HT-29 (cell line): ENCODE measurements at regions not wholly inside any gene's neighbourhood (a gene's known extent, or its start where the extent isn't known, plus 50 kb on each side); places are given as distances from the start of the nearest gene placed in this dataset.
"Not testable (repeated sequence)": the region's sequence is repeated elsewhere in the genome, so short reads cannot be mapped to it uniquely, and the experiment has no call there.

Experiments
- DNase-seq: peaks from one replicate; pipeline ENCODE4 v3.0.0-alpha.2; 2015; ENCODE audit warnings: low spot score

DNA sequence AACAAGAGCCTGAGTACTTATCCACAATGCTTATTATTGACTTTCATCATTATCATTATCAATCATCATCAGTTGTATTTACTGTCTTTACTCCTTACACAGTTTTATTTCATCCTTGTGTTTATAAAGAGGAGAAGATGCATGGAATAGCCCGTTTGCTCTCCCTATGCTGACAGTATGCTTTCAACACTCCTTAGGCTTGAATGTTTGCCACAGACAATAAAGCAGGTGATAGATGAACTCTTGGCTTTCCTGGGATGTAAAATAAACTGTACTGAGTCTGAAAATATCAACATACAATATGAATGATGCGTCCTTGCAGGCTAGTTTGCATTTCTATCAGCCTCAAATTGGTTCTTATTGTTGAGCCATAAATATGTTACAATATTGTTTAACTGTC is 891.8 kb upstream of the NCAM2 start:
- DNase-seq, result no peak

GRCh38 chr21:20108016-20108415 is 890.2 kb upstream of the NCAM2 start:
- no peak for DNase-seq

DNA sequence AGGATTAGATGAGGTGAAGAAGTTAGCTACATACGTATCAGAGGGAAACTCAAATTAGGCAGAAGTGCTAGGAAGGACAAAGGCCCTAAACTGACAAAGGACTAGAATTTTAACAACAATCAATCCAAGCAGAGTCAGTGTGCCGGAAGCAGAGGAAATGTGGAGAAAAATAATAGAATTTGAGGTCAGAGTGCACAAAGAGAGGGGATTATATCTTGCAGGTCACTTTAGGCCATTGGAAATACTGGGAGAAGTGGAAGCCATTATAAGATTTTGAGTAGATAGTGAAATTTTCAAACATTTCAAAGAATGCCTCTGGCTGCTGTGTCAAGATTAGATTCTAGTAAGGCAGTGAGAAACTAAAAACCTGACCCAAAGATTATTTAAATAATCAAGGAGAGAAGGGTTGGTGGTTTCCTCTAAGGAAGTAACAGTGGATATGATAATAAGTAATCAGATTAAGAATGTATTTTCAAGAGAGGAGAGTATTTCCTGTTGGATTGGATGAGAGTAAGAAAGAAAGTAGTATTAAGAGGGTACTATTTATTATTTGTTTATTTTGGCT is 889.2 kb upstream of the NCAM2 start:
- DNase-seq, result no peak

- no peak for DNase-seq
Measured at GRCh38 chr21:20110368-20110767, 887.8 kb upstream of the NCAM2 start.

DNA sequence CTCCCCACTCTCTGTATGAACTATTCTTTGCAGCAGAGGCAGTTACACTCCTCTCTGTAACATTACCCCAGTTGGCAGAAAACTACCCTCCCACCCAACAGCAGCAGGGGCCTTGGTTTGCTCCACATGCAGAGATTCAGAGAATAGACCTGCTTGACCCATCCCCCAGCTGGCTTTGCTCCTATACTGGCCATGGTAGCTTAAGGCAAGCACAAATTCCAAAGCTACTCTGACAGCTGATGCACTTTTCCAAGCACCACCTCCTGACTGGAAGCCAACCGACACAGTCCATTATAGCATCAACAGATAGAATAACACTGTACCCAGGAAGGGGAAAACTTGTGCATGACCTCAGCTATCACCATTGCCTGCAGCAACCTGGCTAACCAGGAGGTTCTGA is 846.5 kb upstream of the NCAM2 start:
- no peak for DNase-seq

GRCh38 chr21:20163167-20163566 is 835.0 kb upstream of the NCAM2 start:
- DNase-seq, result no peak

- no peak for DNase-seq
Measured at GRCh38 chr21:20167059-20167458, 831.1 kb upstream of the NCAM2 start.

DNA sequence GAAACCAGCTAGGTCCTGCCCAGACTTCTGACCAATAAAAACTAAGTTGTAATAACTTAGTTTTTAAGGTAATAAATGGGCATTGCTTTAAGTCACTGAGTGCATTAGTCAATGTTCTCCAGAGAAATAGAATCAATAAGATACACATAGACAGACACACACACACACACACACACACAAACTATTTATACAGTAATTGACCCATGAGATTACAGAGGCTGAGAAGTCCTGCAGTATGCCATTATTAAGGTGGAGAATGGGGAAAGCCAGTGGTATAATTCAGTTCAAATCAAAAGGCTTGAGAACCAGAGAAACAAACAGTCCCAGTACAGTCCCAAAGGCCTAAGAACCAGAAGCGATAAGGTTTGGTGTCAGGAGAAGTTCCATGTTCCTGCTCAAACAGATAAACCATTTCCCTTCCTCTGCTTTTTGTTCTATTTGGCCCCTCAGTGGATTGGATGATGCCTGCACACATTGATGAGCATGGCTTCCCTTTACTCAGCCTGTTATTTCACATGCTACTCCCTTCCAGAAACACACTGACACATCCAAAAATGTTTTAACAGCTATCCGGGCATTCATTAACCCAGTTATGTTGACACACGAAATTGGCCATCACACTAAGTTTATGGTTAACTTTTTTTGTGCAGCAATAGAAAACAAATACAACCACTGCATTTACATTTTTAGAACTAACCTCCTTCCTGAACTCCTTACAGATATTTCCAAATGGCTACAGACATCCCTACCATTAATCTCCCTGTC is 828.2 kb upstream of the NCAM2 start:
- DNase-seq, result no peak

- no peak for DNase-seq
Measured at GRCh38 chr21:20186186-20186585, 812.0 kb upstream of the NCAM2 start.

GRCh38 chr21:20187028-20187427 is 811.2 kb upstream of the NCAM2 start:
- DNase-seq, result no peak

DNA sequence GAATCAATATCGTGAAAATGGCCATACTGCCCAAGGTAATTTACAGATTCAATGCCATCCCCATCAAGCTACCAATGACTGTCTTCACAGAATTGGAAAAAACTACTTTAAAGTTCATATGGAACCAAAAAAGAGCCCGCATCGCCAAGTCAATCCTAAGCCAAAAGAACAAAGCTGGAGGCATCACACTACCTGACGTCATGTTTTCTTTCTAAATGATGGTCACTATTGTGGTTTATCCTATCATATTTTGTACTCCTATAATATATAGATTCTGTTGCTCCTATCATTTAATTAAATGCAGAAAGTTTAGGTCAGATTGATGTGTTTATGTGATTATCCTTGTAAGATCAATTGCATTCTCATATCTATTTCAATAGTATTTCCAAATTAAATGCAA is 796.9 kb upstream of the NCAM2 start:
- DNase-seq, result not testable (repeated sequence)

- no peak for DNase-seq
Measured at GRCh38 chr21:20207335-20207734, 790.9 kb upstream of the NCAM2 start.

DNA sequence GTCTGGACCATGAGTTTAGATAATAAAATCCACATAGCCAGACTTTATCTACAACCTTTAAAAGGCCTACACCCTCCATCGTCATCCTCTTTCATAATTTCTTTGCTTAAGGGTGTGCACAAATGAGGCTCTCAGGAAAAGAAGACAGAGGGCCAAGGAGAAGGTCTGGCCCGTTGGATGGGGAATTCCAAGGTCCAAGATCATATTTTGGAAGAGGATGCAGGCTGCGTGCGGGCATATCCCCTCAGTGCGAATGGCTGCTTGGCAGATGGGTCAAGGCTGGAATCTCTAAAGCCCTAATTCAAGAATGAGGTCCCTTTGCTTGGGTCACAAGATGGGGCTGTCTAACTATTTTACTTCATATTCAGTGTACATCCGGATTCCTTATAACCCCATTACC is 782.2 kb upstream of the NCAM2 start:
- DNase-seq, result no peak

GRCh38 chr21:20220586-20220985 is 777.6 kb upstream of the NCAM2 start:
- no peak for DNase-seq

GRCh38 chr21:20221981-20222380 is 776.2 kb upstream of the NCAM2 start:
- not testable (repeated sequence) for DNase-seq

- DNase-seq, result not testable (repeated sequence)
Measured at GRCh38 chr21:20236649-20237048, 761.6 kb upstream of the NCAM2 start.

DNA sequence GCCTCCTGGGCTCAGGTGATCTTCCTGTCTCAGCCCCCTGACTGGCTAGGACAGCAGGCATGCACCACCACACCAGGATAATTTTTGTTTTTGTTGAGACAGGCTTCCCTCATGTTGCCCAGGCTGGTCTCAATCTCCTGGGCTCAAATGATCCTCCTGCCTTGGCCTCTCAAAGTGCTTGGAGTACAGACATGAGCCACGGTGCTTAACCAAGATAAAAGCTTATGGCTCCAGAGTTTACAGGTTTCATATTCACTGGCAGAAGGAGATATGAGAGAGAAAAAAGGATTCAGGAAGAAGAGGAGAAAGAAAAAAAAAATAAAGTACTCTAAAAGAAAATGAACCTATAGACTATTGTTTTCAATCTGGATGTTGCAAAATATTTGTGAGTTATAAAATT is 748.8 kb upstream of the NCAM2 start:
- no peak for DNase-seq

GRCh38 chr21:20250337-20250736 is 747.9 kb upstream of the NCAM2 start:
- no peak for DNase-seq

DNA sequence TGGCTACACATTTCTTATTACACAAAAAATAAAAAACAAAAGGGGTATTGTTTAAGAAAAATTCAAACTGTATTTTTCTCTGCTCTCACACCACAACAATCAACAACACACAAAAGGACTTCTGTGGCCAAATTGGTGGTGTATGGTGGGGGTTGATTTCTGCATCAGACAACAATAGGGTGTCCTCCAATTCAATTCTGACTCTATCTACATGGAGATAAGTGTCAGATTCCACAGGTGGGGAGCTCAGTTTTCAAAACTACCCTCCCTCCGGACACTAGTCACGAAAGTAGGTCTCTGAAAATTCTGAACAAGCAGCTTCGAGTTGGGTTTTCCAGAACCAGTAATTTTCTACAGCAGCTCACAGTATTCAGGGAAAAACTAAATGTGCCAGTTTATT is 744.9 kb upstream of the NCAM2 start:
- DNase-seq, result no peak

DNA sequence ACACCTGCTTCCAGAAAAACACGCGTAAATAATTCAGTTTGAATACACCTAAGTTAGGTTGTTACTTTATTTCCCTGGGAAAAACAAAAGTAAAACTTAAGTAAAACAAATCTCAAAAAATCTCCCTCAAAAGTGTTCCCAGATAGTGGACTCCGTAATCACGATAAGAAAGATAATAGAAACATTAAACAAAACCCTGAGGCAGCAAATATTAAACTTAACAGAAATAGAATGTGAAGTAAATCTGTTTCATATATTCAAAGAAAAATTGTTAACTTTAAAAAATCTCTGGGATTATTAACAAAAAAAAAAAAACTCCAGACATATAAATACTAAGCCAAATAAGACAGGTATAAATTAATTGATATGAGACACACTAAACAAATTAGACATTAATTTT is 743.2 kb upstream of the NCAM2 start:
- no peak for DNase-seq

DNA sequence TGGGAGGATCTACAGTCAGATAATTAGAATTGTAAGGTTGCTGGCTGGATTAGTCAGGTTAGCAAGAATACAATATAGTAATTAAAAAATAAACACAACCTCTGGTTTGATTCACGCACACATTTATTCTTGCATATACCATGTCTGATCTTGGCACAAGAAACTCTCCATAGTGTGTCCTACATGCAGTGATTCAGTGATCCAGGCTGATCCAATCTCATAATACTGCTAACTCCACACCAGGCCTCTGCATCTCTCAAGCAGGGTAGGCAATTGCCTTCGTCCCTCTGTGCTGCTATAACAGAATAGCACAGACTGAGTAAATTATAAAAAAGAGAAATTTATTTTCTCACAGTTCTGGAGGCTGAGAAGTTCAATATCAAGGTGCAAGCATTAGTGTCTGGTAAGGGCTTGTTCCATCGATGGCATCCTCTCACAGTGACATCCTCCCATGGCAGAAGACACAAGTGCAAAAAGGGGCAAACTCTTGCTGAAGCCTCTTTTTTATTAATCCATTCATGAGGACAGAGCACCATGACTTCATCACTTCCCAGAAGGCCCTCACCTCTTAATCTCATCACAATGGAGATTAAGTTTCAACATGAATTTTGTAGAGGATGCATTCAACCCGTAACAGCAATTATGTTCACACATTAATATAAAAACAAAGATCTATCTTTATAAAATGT is 741.0 kb upstream of the NCAM2 start:
- no peak for DNase-seq

GRCh38 chr21:20258542-20258941 is 739.7 kb upstream of the NCAM2 start:
- no peak for DNase-seq
